ENCODE measurements at regions not wholly inside any gene's neighbourhood (a gene's known extent, or its start where the extent isn't known, plus 50 kb on each side); places are given as distances from the start of the nearest gene placed in this dataset.

GRCh38 chr14:76943072-76943471, 85.4 kb downstream of the IRF2BPL start:
- Histone ChIP-seq H3K9me2 (ENCODE audit: insufficient read depth) (no peaks in the 10 kb centered on the region), H3K79me2 (replicated peaks; ENCODE audit: insufficient read depth) (no peaks in the 10 kb centered on the region), H3K4me3 (no peak overlapping the region), H2AFZ (no peak overlapping the region), H3K36me3 (ENCODE audit: insufficient read depth) (no peaks in the 10 kb centered on the region), H3F3A (replicated peaks; ENCODE audit: low read depth) (peaks cover 15% of the 10 kb centered on the region), H4K20me1 (replicated peaks; ENCODE audit: insufficient read depth) (no peaks in the 10 kb centered on the region), H3K27me3 (ENCODE audit: insufficient read depth) (no peaks in the 10 kb centered on the region), H3K4me1 (ENCODE audit: insufficient read depth) (peaks cover 36% of the 10 kb centered on the region), H3K27ac (ENCODE audit: low read depth) (no peak overlapping the region), H3K4me2 (no peak overlapping the region)
- H3K27me3 Mint-ChIP-seq (ENCODE audit: insufficient read depth, low read depth, poor library complexity) = peaks cover 17% of the 10 kb centered on the region
- H3K4me3 Mint-ChIP-seq = no peak overlapping the region
- TF ChIP-seq JUNB (IDR thresholded peaks at IDR 0.05; ENCODE audit: unreplicated experiment) (no peak), CREB1 (CRISPR knock-in tag; IDR thresholded peaks at IDR 0.05; ENCODE audit: low read depth) (no peak), ETS1 (IDR thresholded peaks at IDR 0.05) (no peak), ZNF331 (CRISPR knock-in tag; IDR thresholded peaks at IDR 0.05; ENCODE audit: low read depth) (no peak), REST (IDR thresholded peaks at IDR 0.05; ENCODE audit: unreplicated experiment) (no peak), ZNF114 (CRISPR knock-in tag; IDR thresholded peaks at IDR 0.05) (no peak), EZH2 (IDR thresholded peaks at IDR 0.05; ENCODE audit: low read depth, unreplicated experiment) (no peak), POLR2AphosphoS5 (IDR thresholded peaks at IDR 0.05; ENCODE audit: low read depth) (no peak), STAT1 (IDR thresholded peaks at IDR 0.05; ENCODE audit: unreplicated experiment) (no peak), ZNF462 (CRISPR knock-in tag; IDR thresholded peaks at IDR 0.05) (no peak), CTCF (conservative IDR thresholded peaks at IDR 0.05; ENCODE audit: low read depth in 2 of 2) (no peak), EZH2phosphoT487 (IDR thresholded peaks at IDR 0.05; ENCODE audit: unreplicated experiment) (no peak), NANOG (IDR thresholded peaks at IDR 0.05; ENCODE audit: borderline replicate concordance) (no peak)
- no peak overlapping the region for H3K27ac Mint-ChIP-seq
- H3K9me3 Mint-ChIP-seq = no peaks in the 10 kb centered on the region; the same call in 2 of the 3 replicates
- H3K4me1 Mint-ChIP-seq = peaks cover 38% of the 10 kb centered on the region
- DNase-seq (ENCODE audit: low spot score) (no peak), ATAC-seq (no peak)
- H3K36me3 Mint-ChIP-seq (ENCODE audit: low read depth) = no peaks in the 10 kb centered on the region
